Activated T-cell treated with anti-CD3 and anti-CD28 coated beads, Interleukin-2, amount 50 U/mL, for 4 hours (primary cell): ENCODE measurements at regions not wholly inside any gene's neighbourhood (a gene's known extent, or its start where the extent isn't known, plus 50 kb on each side); places are given as distances from the start of the nearest gene placed in this dataset.
"Not testable (repeated sequence)": the region's sequence is repeated elsewhere in the genome, so short reads cannot be mapped to it uniquely, and the experiment has no call there.

Experiments used
- ATAC-seq, 2 donors: fragments of 200-7000 bp; cut with Tn5 transposase; one replicate each; pipeline ENCODE4 v1.10.0; 2021
- DNase-seq: peaks from one replicate; pipeline ENCODE4 v3.0.0-alpha.2; 2020
- H3K27me3 Mint-ChIP-seq: one replicate; pipeline ENCODE4 v1.8.0; 2021; ENCODE audit warnings: low read depth, mixed read lengths
- H3K36me3 Mint-ChIP-seq: one replicate; pipeline ENCODE4 v1.8.0; 2022; ENCODE audit warnings: mixed read lengths; ENCODE audit not compliant: insufficient read depth
- H3K4me1 Mint-ChIP-seq: one replicate; pipeline ENCODE4 v1.8.0; 2021; ENCODE audit warnings: low read depth, mixed read lengths
- H3K4me3 Mint-ChIP-seq: one replicate; pipeline ENCODE4 v1.8.0; 2021; ENCODE audit warnings: mild to moderate bottlenecking, moderate library complexity, mixed read lengths
- H3K9me3 Mint-ChIP-seq: one replicate; pipeline ENCODE4 v1.8.0; 2021; ENCODE audit warnings: mixed read lengths

- Mint-ChIP-seq H3K9me3 (no peaks in the 10 kb centered on the region), H3K27me3 (peaks cover 28% of the 10 kb centered on the region), H3K4me1 (no peaks in the 10 kb centered on the region), H3K36me3 (no peaks in the 10 kb centered on the region), H3K4me3 (no peak overlapping the region)
- no peak for ATAC-seq
- DNase-seq = no peak
These were observed 50.7 kb upstream of the VPREB1 start for GRCh38 chr22:22193923-22194322.

- H3K27me3 Mint-ChIP-seq = peaks cover 31% of the 10 kb centered on the region
- DNase-seq, H3K9me3 Mint-ChIP-seq, H3K4me3 Mint-ChIP-seq, H3K36me3 Mint-ChIP-seq, H3K4me1 Mint-ChIP-seq, ATAC-seq: not testable (repeated sequence)
These were observed 51.1 kb upstream of the VPREB1 start for GRCh38 chr22:22193462-22193861.

- DNase-seq, H3K36me3 Mint-ChIP-seq, H3K9me3 Mint-ChIP-seq, H3K4me3 Mint-ChIP-seq, ATAC-seq, H3K4me1 Mint-ChIP-seq: not testable (repeated sequence)
- H3K27me3 Mint-ChIP-seq = peaks cover 32% of the 10 kb centered on the region
These were observed 51.6 kb upstream of the VPREB1 start for GRCh38 chr22:22193006-22193405.

GRCh38 chr22:22189796-22190195, 54.8 kb upstream of the VPREB1 start:
- H3K4me1 Mint-ChIP-seq, DNase-seq, H3K36me3 Mint-ChIP-seq, ATAC-seq, H3K9me3 Mint-ChIP-seq, H3K4me3 Mint-ChIP-seq: not testable (repeated sequence)
- peaks cover 39% of the 10 kb centered on the region for H3K27me3 Mint-ChIP-seq

- ATAC-seq, H3K4me1 Mint-ChIP-seq, H3K36me3 Mint-ChIP-seq, H3K9me3 Mint-ChIP-seq, H3K4me3 Mint-ChIP-seq, DNase-seq: not testable (repeated sequence)
- peaks cover 47% of the 10 kb centered on the region for H3K27me3 Mint-ChIP-seq
These were observed 56.7 kb upstream of the VPREB1 start for GRCh38 chr22:22187863-22188262.

- peaks cover 47% of the 10 kb centered on the region for H3K27me3 Mint-ChIP-seq
- H3K9me3 Mint-ChIP-seq = no peaks in the 10 kb centered on the region
- H3K4me1 Mint-ChIP-seq = peaks cover 2% of the 10 kb centered on the region
- ATAC-seq (no peak), DNase-seq (no peak)
- no peak overlapping the region for H3K4me3 Mint-ChIP-seq
- no peaks in the 10 kb centered on the region for H3K36me3 Mint-ChIP-seq
These were observed 57.3 kb upstream of the VPREB1 start for GRCh38 chr22:22187299-22187698.

- H3K27me3 Mint-ChIP-seq = peaks cover 48% of the 10 kb centered on the region
These were observed 58.6 kb upstream of the VPREB1 start for GRCh38 chr22:22185844-22186499.

GRCh38 chr22:22185217-22185616, 59.4 kb upstream of the VPREB1 start:
- no peak overlapping the region for H3K4me3 Mint-ChIP-seq
- no peak for DNase-seq
- peaks cover 45% of the 10 kb centered on the region for H3K27me3 Mint-ChIP-seq
- peaks cover 2% of the 10 kb centered on the region for H3K4me1 Mint-ChIP-seq
- no peak for ATAC-seq
- no peaks in the 10 kb centered on the region for H3K9me3 Mint-ChIP-seq
- no peaks in the 10 kb centered on the region for H3K36me3 Mint-ChIP-seq

More at GRCh38 chr22:22185844-22186499, 58.6 kb upstream of the VPREB1 start:
- no peaks in the 10 kb centered on the region for H3K9me3 Mint-ChIP-seq
- no peak overlapping the region for H3K4me3 Mint-ChIP-seq
- peaks cover 2% of the 10 kb centered on the region for H3K4me1 Mint-ChIP-seq
- H3K36me3 Mint-ChIP-seq = no peaks in the 10 kb centered on the region
- ATAC-seq = no peak
- no peak for DNase-seq

- Mint-ChIP-seq H3K27me3 (peaks cover 38% of the 10 kb centered on the region), H3K4me3 (no peak overlapping the region)
- no peak for ATAC-seq
These were observed 60.2 kb upstream of the VPREB1 start for GRCh38 chr22:22184277-22184807.

GRCh38 chr22:22182990-22183264, 61.7 kb upstream of the VPREB1 start:
- ATAC-seq (no peak), DNase-seq (no peak)
- H3K9me3 Mint-ChIP-seq = no peaks in the 10 kb centered on the region
- no peaks in the 10 kb centered on the region for H3K36me3 Mint-ChIP-seq
- peaks cover 29% of the 10 kb centered on the region for H3K27me3 Mint-ChIP-seq
- H3K4me3 Mint-ChIP-seq = no peak overlapping the region
- peaks cover 2% of the 10 kb centered on the region for H3K4me1 Mint-ChIP-seq

More at GRCh38 chr22:22184277-22184807, 60.2 kb upstream of the VPREB1 start:
- no peaks in the 10 kb centered on the region for H3K36me3 Mint-ChIP-seq
- no peak for DNase-seq
- H3K4me1 Mint-ChIP-seq = peaks cover 2% of the 10 kb centered on the region
- H3K9me3 Mint-ChIP-seq = no peaks in the 10 kb centered on the region

GRCh38 chr22:22182218-22182989, 62.2 kb upstream of the VPREB1 start:
- H3K4me3 Mint-ChIP-seq = no peak overlapping the region
- DNase-seq (no peak), ATAC-seq (no peak)
- H3K36me3 Mint-ChIP-seq = no peaks in the 10 kb centered on the region
- H3K27me3 Mint-ChIP-seq = peaks cover 25% of the 10 kb centered on the region
- H3K9me3 Mint-ChIP-seq = no peaks in the 10 kb centered on the region
- peaks cover 2% of the 10 kb centered on the region for H3K4me1 Mint-ChIP-seq

- DNase-seq (no peak), ATAC-seq (no peak)
- Mint-ChIP-seq H3K4me3 (no peak overlapping the region), H3K9me3 (no peaks in the 10 kb centered on the region), H3K36me3 (no peaks in the 10 kb centered on the region), H3K27me3 (peaks cover 29% of the 10 kb centered on the region), H3K4me1 (no peaks in the 10 kb centered on the region)
These were observed 63.2 kb upstream of the VPREB1 start for GRCh38 chr22:22181341-22181850.

GRCh38 chr22:22180738-22181285, 63.8 kb upstream of the VPREB1 start:
- no peak for ATAC-seq
- Mint-ChIP-seq H3K27me3 (peaks cover 29% of the 10 kb centered on the region), H3K4me3 (no peak overlapping the region), H3K36me3 (no peaks in the 10 kb centered on the region), H3K9me3 (no peaks in the 10 kb centered on the region), H3K4me1 (no peaks in the 10 kb centered on the region)
- DNase-seq = no peak

GRCh38 chr22:22179858-22180257, 64.7 kb upstream of the VPREB1 start:
- Mint-ChIP-seq H3K9me3 (no peaks in the 10 kb centered on the region), H3K36me3 (no peaks in the 10 kb centered on the region), H3K4me1 (no peaks in the 10 kb centered on the region), H3K4me3 (no peak overlapping the region), H3K27me3 (peaks cover 30% of the 10 kb centered on the region)
- DNase-seq (no peak), ATAC-seq (no peak)

GRCh38 chr22:22178992-22179391, 65.6 kb upstream of the VPREB1 start:
- Mint-ChIP-seq H3K4me3 (no peak overlapping the region), H3K27me3 (peaks cover 27% of the 10 kb centered on the region), H3K36me3 (no peaks in the 10 kb centered on the region), H3K4me1 (no peaks in the 10 kb centered on the region), H3K9me3 (no peaks in the 10 kb centered on the region)
- ATAC-seq (no peak), DNase-seq (no peak)
